Neural crest cell (in vitro differentiated cells): ENCODE measurements at regions not wholly inside any gene's neighbourhood (a gene's known extent, or its start where the extent isn't known, plus 50 kb on each side); places are given as distances from the start of the nearest gene placed in this dataset.

ENCODE experiments used
- DNase-seq: peaks from one replicate; pipeline ENCODE4 v3.0.0; 2021; ENCODE audit warnings: low read depth, mixed read lengths, low spot score
- H3K27ac Mint-ChIP-seq: one replicate; pipeline ENCODE4 v1.8.0; 2021; ENCODE audit warnings: mild to moderate bottlenecking, mixed read lengths; ENCODE audit not compliant: unreplicated experiment
- H3K27me3 Mint-ChIP-seq: 2 replicates; pipeline ENCODE4 v1.8.0; 2021; ENCODE audit warnings: low read depth, mild to moderate bottlenecking, mixed read lengths
- H3K36me3 Mint-ChIP-seq: 2 replicates; pipeline ENCODE4 v1.8.0; 2021; ENCODE audit warnings: low read depth, mild to moderate bottlenecking, mixed read lengths
- H3K4me1 Mint-ChIP-seq: 2 replicates; pipeline ENCODE4 v1.8.0; 2021; ENCODE audit warnings: mixed read lengths
- H3K4me3 Mint-ChIP-seq: one replicate; pipeline ENCODE4 v1.8.0; 2021; ENCODE audit warnings: mild to moderate bottlenecking, mixed read lengths
- H3K9me3 Mint-ChIP-seq: 2 replicates; pipeline ENCODE4 v1.8.0; 2021; ENCODE audit warnings: mixed read lengths
- CTCF ChIP-seq: fragments of 200-600 bp; sonication (generic); conservative IDR thresholded peaks from 2 replicates; pipeline ENCODE4 v1.5.0; 2021; ENCODE audit warnings: antibody characterized with exemption, mild to moderate bottlenecking

DNA sequence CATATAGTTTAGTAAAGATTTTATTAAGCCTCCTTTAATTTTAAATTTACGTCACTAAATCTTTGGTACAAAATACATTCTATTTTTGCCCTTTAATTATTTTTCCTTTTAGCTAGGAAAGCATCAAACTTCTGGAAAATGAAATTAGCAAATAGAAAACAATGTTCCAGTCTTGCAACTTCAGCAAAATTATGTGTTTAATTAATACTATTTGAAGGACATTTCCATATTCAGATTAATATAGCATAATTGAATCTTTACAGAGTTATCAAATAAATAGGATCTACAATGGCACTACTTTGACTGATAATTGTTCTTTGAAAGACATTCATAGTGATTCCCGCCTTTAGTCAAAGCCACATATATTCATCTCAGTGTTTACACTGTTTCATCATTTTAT lies 904.2 kb downstream of the KCNT2 start:
- no peak overlapping the region for H3K27ac Mint-ChIP-seq

DNA sequence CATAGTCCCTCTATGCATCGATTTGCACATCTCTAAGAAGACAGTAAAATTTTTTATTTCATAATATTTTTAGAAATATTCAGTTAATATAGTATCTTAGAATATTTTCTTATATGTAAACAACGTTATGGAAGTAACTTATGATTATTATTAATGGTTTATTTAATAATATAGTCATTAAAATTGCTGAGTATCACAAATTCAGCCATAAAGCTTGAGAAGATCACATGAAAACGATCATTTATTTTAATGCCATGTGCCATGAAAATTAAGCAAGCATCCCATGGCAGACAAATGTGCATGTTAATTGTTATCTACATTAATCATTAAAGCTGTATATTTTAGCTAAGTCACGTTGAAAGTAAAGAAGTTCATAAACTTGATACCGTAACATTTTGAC lies 907.1 kb downstream of the KCNT2 start:
- no peaks in the 10 kb centered on the region for H3K27me3 Mint-ChIP-seq
- H3K4me1 Mint-ChIP-seq: peaks cover 4% of the 10 kb centered on the region
- no peak for TF ChIP-seq CTCF
- no peak overlapping the region for H3K27ac Mint-ChIP-seq
- H3K4me3 Mint-ChIP-seq: no peak overlapping the region
- DNase-seq: no peak
- no peaks in the 10 kb centered on the region for H3K36me3 Mint-ChIP-seq
- no peaks in the 10 kb centered on the region for H3K9me3 Mint-ChIP-seq

More for the DNA sequence above, 904.2 kb downstream of the KCNT2 start:
- DNase-seq: no peak
- no peak for TF ChIP-seq CTCF
- no peak overlapping the region for H3K4me3 Mint-ChIP-seq
- no peaks in the 10 kb centered on the region for H3K36me3 Mint-ChIP-seq
- no peaks in the 10 kb centered on the region for H3K9me3 Mint-ChIP-seq
- H3K27me3 Mint-ChIP-seq: no peaks in the 10 kb centered on the region
- H3K4me1 Mint-ChIP-seq: peaks cover 4% of the 10 kb centered on the region

GRCh38 chr1:195697130-195697529 lies 911.1 kb downstream of the KCNT2 start:
- Mint-ChIP-seq H3K27me3 (no peaks in the 10 kb centered on the region), H3K9me3 (no peaks in the 10 kb centered on the region), H3K27ac (no peak overlapping the region), H3K4me1 (peaks cover 2% of the 10 kb centered on the region), H3K36me3 (no peaks in the 10 kb centered on the region), H3K4me3 (no peak overlapping the region)
- no peak for TF ChIP-seq CTCF
- no peak for DNase-seq

GRCh38 chr1:195686764-195687163 lies 921.5 kb downstream of the KCNT2 start:
- no peak for TF ChIP-seq CTCF
- no peak for DNase-seq
- Mint-ChIP-seq H3K27ac (no peak overlapping the region), H3K4me1 (no peaks in the 10 kb centered on the region), H3K27me3 (no peaks in the 10 kb centered on the region), H3K9me3 (no peaks in the 10 kb centered on the region), H3K36me3 (no peaks in the 10 kb centered on the region), H3K4me3 (no peak overlapping the region)

DNA sequence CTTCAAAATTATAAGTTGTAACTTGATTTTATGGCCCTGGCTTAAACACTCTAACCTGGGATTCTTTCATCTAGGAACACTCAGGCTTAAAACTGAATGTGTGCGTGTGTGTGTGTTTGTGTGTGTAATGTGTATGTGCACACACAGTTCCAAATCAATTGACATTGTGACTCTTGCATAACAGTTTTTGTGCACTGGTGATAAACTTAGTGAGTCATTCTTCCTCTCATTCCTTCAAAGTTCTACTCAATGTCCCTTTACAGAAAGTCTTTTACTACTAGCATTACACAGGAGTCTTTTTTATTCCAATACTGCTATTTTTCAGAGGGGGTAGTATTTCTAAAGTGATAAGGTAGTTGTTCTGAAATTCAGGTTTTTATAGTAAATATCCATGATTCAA lies 943.6 kb downstream of the KCNT2 start:
- no peak for TF ChIP-seq CTCF
- peaks cover 11% of the 10 kb centered on the region for H3K4me1 Mint-ChIP-seq
- no peak overlapping the region for H3K27ac Mint-ChIP-seq
- DNase-seq: no peak
- no peaks in the 10 kb centered on the region for H3K27me3 Mint-ChIP-seq
- H3K36me3 Mint-ChIP-seq: peaks cover 2% of the 10 kb centered on the region
- peaks cover 5% of the 10 kb centered on the region for H3K9me3 Mint-ChIP-seq
- no peak overlapping the region for H3K4me3 Mint-ChIP-seq
